Heart left ventricle (tissue), 16 donors: ENCODE measurements at regions not wholly inside any gene's neighbourhood (a gene's known extent, or its start where the extent isn't known, plus 50 kb on each side); places are given as distances from the start of the nearest gene placed in this dataset.

ENCODE experiments used
- ATAC-seq, 4 donors: fragments of 200-7000 bp; cut with Tn5 transposase; one replicate each; pipeline ENCODE4 v1.9.1; 2020 to 2022; ENCODE audit warnings: moderate library complexity in 4 of 4, mild to moderate bottlenecking in 3 of 4, moderate number of reproducible peaks in 1 of 4
- DNase-seq, 5 donors: peaks; one replicate each; pipeline ENCODE4 v3.0.0-alpha.2; 2020
- H3K27ac ChIP-seq, 12 donors: fragments of 200-600 bp; sonication (generic) in 4 of 12; one replicate each; pipeline versions ENCODE4 v1.5.0 to v1.8.0; 2016 to 2022; ENCODE audit warnings: mild to moderate bottlenecking in 2 of 12
- H3K27me3 ChIP-seq, 9 donors: fragments of 200-600 bp; sonication (generic) in 2 of 9; one replicate each; pipeline versions ENCODE4 v1.5.1 to v1.8.0; 2016 to 2022; ENCODE audit warnings: mild to moderate bottlenecking in 3 of 9
- H3K36me3 ChIP-seq, 9 donors: fragments of 200-600 bp; sonication (generic) in 2 of 9; one replicate each; pipeline versions ENCODE4 v1.5.0 to v1.8.0; 2018 to 2022; ENCODE audit warnings: mild to moderate bottlenecking in 2 of 9
- H3K4me1 ChIP-seq, 12 donors: fragments of 200-600 bp; sonication (generic) in 4 of 12; one replicate each; pipeline versions ENCODE4 v1.5.0 to v1.8.0; 2016 to 2022; ENCODE audit warnings: mild to moderate bottlenecking in 3 of 12
- H3K4me3 ChIP-seq, 12 donors: fragments of 200-600 bp; sonication (generic) in 4 of 12; one replicate each; pipeline versions ENCODE4 v1.5.0 to v1.8.0; 2017 to 2022; ENCODE audit warnings: mild to moderate bottlenecking in 9 of 12, moderate library complexity in 4 of 12
- H3K9me3 ChIP-seq, 12 donors: fragments of 200-600 bp; sonication (generic) in 4 of 12; one replicate each; pipeline versions ENCODE4 v1.5.0 to v1.8.0; 2016 to 2022; ENCODE audit warnings: mild to moderate bottlenecking in 1 of 12
- POLR2A ChIP-seq, 2 donors: fragments of 450-650 bp; IDR thresholded peaks; one replicate each; pipeline ENCODE4 v1.6.1; 2017; ENCODE audit warnings: antibody characterized with exemption in 2 of 2, mild to moderate bottlenecking in 2 of 2, moderate library complexity in 2 of 2
- WGBS, 4 donors: extraction: QIAGEN DNeasy Blood & Tissue Kit in 2 of 4; methylation state at CpG; one replicate each; pipeline versions ENCODE4 v1.1.5 to v1.1.7; 2013 to 2018; 5-methylcytosine and 5-hydroxymethylcytosine counted together
- intact Hi-C, 10 donors: fragments of 100-400 bp; cut with DNase I; formaldehyde crosslinking; loops; one replicate each; pipeline versions ENCODE4 v1.11.1 to v1.14.2; 2022
- TF ChIP-seq, protein P1 (sequence below), 12 donors: fragments of 200-600 bp; sonication (generic) in 4 of 12; IDR thresholded peaks; one replicate each; pipeline versions ENCODE4 v1.5.0 to v1.8.0; 2018 to 2022; ENCODE audit warnings: antibody characterized with exemption in 12 of 12, mild to moderate bottlenecking in 5 of 12
- donor health status: ischemic (EF 13 %, LVEDD 7.1; RV severe dilation, severe dysfunction).
- donor health status: healthy with polysubstance abuse.
- donor health status: DM: no; HTN: yes; CAD: no.
- donor health status: DM: no; HTN: no; CAD: no.
- donor health status: ischemic (EF 25% LVEDD 6.9; RV normal size, moderate dysfunction).
- donor health status: ischemic (EF 25% LVEDD 5.7; RV mildly dilated, moderate dysfunction).
- donor health status: healthy.
- donor health status: DM: yes; HTN: yes; CAD: no.
- donor health status: ischemic (EF 35%, LVEDD 5.7; RV mildly dilated, moderate dysfunction).
- donor health status: nonischemic (EF 11% LVEDD 7.7; RV severe dilation, severe dysfunction).
- donor health status: DM: yes; HTN: yes; CAD: no.
- donor health status: PGD.
- donor health status: ischemic (EF 29% LVEDD 5.4; RV normal size, mild dysfunction).
- donor health status: nonischemic (EF 23%, LVEDD 6.1; RV moderate dilation, normal function).

DNA sequence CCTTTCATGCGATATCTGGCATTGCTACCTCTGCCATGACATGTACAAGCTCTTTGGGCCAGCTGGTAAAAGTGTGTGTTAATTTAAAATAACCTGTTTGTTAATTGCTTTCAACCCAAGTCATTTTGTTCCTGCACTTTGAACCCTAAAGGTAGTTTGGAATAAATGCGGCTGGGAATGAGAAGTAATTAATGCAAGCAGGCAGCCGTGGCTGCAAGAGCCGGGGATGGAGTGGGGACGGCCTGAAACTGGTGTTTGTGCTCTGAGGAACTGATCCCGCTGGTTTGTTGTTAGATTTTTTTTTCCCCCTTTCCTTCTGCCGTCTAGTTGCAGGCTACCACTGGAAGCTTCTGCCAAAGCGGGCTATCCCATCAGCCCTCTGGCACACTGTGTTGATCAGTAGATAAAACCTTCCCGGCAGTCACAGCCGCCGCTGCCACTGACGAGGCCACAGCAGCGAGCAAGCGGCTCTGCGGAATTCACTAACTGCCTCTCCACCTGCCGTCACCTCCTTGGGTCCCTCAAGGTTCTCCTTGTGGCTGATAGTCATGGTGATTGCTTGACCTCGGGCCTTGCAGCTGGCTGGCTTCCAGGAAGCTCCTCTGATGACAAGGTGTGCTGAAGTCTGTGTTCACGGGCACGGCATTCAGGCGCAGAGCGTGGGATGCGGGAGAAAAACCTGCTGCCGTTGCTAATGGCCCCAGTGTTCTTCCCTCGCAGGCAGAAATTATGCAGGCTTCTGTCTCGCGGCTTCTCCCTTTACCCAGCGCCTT is 315.9 kb downstream of the TFAP2A start:
- 29 to 45% (median 39%) methylated on average over 27 of the region's 27 CpGs for WGBS, 4 donors
- DNase-seq = peak in 1 of 5 donors; percentile 56
- Histone ChIP-seq H3K27ac (no peak overlapping the region), H3K36me3 (no peaks in the 10 kb centered on the region), H3K9me3 (peaks cover 0 to under 1% (median 0%) of the 10 kb centered on the region in 12 donors), H3K27me3 (peaks cover 0 to 9% (median 0%) of the 10 kb centered on the region in 9 donors), H3K4me1 (no peaks in the 10 kb centered on the region), H3K4me3 (peak overlapping the region in 3 of 12 donors; percentile 12 to 25 (median 24))
- TF ChIP-seq, protein P1, sequence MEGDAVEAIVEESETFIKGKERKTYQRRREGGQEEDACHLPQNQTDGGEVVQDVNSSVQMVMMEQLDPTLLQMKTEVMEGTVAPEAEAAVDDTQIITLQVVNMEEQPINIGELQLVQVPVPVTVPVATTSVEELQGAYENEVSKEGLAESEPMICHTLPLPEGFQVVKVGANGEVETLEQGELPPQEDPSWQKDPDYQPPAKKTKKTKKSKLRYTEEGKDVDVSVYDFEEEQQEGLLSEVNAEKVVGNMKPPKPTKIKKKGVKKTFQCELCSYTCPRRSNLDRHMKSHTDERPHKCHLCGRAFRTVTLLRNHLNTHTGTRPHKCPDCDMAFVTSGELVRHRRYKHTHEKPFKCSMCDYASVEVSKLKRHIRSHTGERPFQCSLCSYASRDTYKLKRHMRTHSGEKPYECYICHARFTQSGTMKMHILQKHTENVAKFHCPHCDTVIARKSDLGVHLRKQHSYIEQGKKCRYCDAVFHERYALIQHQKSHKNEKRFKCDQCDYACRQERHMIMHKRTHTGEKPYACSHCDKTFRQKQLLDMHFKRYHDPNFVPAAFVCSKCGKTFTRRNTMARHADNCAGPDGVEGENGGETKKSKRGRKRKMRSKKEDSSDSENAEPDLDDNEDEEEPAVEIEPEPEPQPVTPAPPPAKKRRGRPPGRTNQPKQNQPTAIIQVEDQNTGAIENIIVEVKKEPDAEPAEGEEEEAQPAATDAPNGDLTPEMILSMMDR (IDR thresholded peaks at IDR 0.05) = no peak
- no peak for TF ChIP-seq POLR2A (IDR thresholded peaks at IDR 0.05)
- intact Hi-C loops = no loop called here
- ATAC-seq = no peak

- Histone ChIP-seq H3K4me3 (no peak overlapping the region), H3K9me3 (peaks cover 0 to 11% (median 2%) of the 10 kb centered on the region in 12 donors), H3K27me3 (peaks cover 0 to 9% (median 0%) of the 10 kb centered on the region in 9 donors), H3K4me1 (no peaks in the 10 kb centered on the region), H3K36me3 (no peaks in the 10 kb centered on the region), H3K27ac (no peak overlapping the region)
- 79 to 100% (median 88%) methylated on average over 4 to 5 of the region's 5 CpGs for WGBS, 4 donors
- DNase-seq (no peak), ATAC-seq (no peak)
- TF ChIP-seq POLR2A (IDR thresholded peaks at IDR 0.05) = no peak
- TF ChIP-seq, protein P1 (IDR thresholded peaks at IDR 0.05) = no peak
- intact Hi-C loops = no loop called here
Measured at GRCh38 chr6:10093282-10093681, 321.6 kb downstream of the TFAP2A start.

- H3K27me3 ChIP-seq = peaks cover 0 to 18% (median 0%) of the 10 kb centered on the region in 9 donors
- H3K27ac ChIP-seq = peak overlapping the region in 1 of 12 donors; percentile 17
- 73 to 77% (median 76%) methylated on average over 14 of the region's 14 CpGs for WGBS, 4 donors
- H3K4me3 ChIP-seq = no peak overlapping the region
- intact Hi-C loops = no loop called here
- H3K9me3 ChIP-seq = no peaks in the 10 kb centered on the region
- DNase-seq (no peak), ATAC-seq (no peak)
- TF ChIP-seq, protein P1 (IDR thresholded peaks at IDR 0.05) = no peak
- no peak for TF ChIP-seq POLR2A (IDR thresholded peaks at IDR 0.05)
- peaks cover 0 to 24% (median 0%) of the 10 kb centered on the region in 12 donors for H3K4me1 ChIP-seq
- no peaks in the 10 kb centered on the region for H3K36me3 ChIP-seq
Measured at GRCh38 chr6:10084111-10084986, 330.5 kb downstream of the TFAP2A start.

DNA sequence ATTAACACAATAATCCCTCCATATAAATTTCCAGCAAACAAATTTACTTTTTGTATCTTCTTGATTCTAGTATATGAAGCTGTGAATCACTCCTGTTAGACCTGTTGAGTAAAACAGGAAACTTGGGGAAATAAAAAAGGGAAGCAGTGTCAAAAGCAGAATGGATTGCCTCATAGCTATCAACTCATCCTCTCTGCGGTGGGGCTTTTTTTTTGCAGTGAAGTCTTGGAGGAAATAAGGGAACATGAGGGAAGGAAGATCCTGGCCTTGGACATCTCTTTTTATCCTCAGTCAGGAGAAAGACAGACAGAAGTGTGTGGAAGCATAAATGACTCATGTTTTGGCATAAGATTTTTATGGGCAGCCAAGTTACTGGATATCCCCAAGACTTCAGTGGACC is 332.5 kb downstream of the TFAP2A start:
- Histone ChIP-seq H3K27me3 (peaks cover 0 to 14% (median 0%) of the 10 kb centered on the region in 9 donors), H3K9me3 (no peaks in the 10 kb centered on the region), H3K4me1 (peaks cover 0 to 20% (median 0%) of the 10 kb centered on the region in 12 donors), H3K4me3 (no peak overlapping the region), H3K36me3 (no peaks in the 10 kb centered on the region), H3K27ac (peak overlapping the region in 1 of 12 donors; percentile 50)
- WGBS, 4 donors = 47 to 61% (median 56%) methylated on average over 1 of the region's 1 CpG
- DNase-seq (no peak), ATAC-seq (peak in 2 of 4 donors; percentile 30 to 61)
- intact Hi-C loops = no loop called here
- no peak for TF ChIP-seq POLR2A (IDR thresholded peaks at IDR 0.05)
- TF ChIP-seq, protein P1 (IDR thresholded peaks at IDR 0.05) = no peak
